Tibial nerve (tissue), 4 donors: ENCODE measurements at regions not wholly inside any gene's neighbourhood (a gene's known extent, or its start where the extent isn't known, plus 50 kb on each side); places are given as distances from the start of the nearest gene placed in this dataset.

Source experiments
- CTCF ChIP-seq, 5 experiments: fragments of 200-600 bp in 3 of 5; fragments of 450-650 bp in 2 of 5; sonication (generic) in 3 of 5; IDR thresholded peaks; one replicate each; pipeline ENCODE4 v1.5.1; 2016 to 2019; ENCODE audit warnings: antibody characterized with exemption in 5 of 5, mild to moderate bottlenecking in 3 of 5, moderate library complexity in 2 of 5
- EP300 ChIP-seq, 2 donors: sonication (generic); formaldehyde crosslinking; IDR thresholded peaks; one replicate each; pipeline ENCODE4 v1.6.1; 2017; ENCODE audit warnings: antibody characterized with exemption in 2 of 2, mild to moderate bottlenecking in 1 of 2
- POLR2A ChIP-seq, 2 donors: fragments of 450-650 bp; IDR thresholded peaks; one replicate each; pipeline ENCODE4 v1.6.1; 2017; ENCODE audit warnings: antibody characterized with exemption in 2 of 2, mild to moderate bottlenecking in 2 of 2, moderate library complexity in 2 of 2

DNA sequence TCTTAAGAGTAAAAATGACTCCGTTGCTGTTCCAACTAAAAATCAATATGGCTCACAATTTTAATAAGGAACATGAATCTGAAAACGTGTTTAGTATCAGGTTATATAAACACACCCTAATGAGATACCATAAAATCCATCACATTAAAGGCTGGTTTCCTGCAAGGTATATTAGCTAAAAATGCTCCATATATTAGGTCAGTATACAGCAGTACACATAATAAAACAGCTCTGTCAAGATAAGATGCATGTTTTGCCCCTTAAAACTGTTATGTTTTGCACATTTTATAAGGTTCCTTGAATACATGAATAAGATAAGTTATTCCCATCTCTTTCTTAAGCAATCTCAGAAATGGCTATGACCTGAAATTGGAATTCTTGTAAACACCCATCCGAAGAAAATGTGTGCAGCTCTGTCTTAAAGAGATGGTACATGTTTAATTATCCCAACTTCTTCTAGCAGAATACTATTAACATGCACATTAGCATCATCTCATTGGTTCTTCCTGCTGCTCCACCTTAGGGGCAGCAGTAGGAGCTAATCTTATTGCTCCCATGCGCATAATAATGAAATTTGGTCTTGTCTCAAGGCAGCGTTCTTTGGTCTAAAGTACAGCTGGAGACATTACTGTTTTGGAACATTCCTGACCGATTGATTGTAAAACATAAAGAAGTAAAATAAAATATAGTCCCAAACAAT lies 836.1 kb upstream of the FANCL start:
- no peak for TF ChIP-seq POLR2A (IDR thresholded peaks at IDR 0.05)
- no peak for TF ChIP-seq EP300 (IDR thresholded peaks at IDR 0.05)
- TF ChIP-seq CTCF (IDR thresholded peaks at IDR 0.05): no peak
